GM19452 (cell line): ENCODE measurements at regions not wholly inside any gene's neighbourhood (a gene's known extent, or its start where the extent isn't known, plus 50 kb on each side); places are given as distances from the start of the nearest gene placed in this dataset.
"Not testable (repeated sequence)": the region's sequence is repeated elsewhere in the genome, so short reads cannot be mapped to it uniquely, and the experiment has no call there.

Experiments
- ATAC-seq: cut with Tn5 transposase; IDR thresholded peaks from one replicate; pipeline ENCODE4 v1.9.1; 2021; ENCODE audit not compliant: unreplicated experiment

GRCh38 chr2:35199298-35199697, 1156.3 kb upstream of the CRIM1 start:
- no peak for ATAC-seq

- no peak for ATAC-seq
These were observed 1169.6 kb upstream of the CRIM1 start for GRCh38 chr2:35185861-35186412.

GRCh38 chr2:35184471-35184870, 1171.1 kb upstream of the CRIM1 start:
- no peak for ATAC-seq

GRCh38 chr2:35176726-35177125, 1178.9 kb upstream of the CRIM1 start:
- ATAC-seq: not testable (repeated sequence)

- no peak for ATAC-seq
These were observed 1180.7 kb upstream of the CRIM1 start for GRCh38 chr2:35174845-35175244.

GRCh38 chr2:35172687-35173086, 1182.9 kb upstream of the CRIM1 start:
- no peak for ATAC-seq

GRCh38 chr2:35168351-35168750, 1187.2 kb upstream of the CRIM1 start:
- ATAC-seq: no peak

- no peak for ATAC-seq
These were observed 1191.6 kb upstream of the CRIM1 start for GRCh38 chr2:35163948-35164347.

GRCh38 chr2:35160871-35161270, 1194.7 kb upstream of the CRIM1 start:
- no peak for ATAC-seq

- ATAC-seq: no peak
These were observed 1229.7 kb upstream of the CRIM1 start for GRCh38 chr2:35125871-35126270.

- ATAC-seq: no peak
These were observed 1230.3 kb upstream of the CRIM1 start for GRCh38 chr2:35125278-35125677.

- no peak for ATAC-seq
These were observed 1239.4 kb upstream of the CRIM1 start for GRCh38 chr2:35116151-35116550.

GRCh38 chr2:35114765-35115164, 1240.8 kb upstream of the CRIM1 start:
- no peak for ATAC-seq

GRCh38 chr2:35112367-35112766, 1243.2 kb upstream of the CRIM1 start:
- not testable (repeated sequence) for ATAC-seq

- no peak for ATAC-seq
These were observed 1251.3 kb upstream of the CRIM1 start for GRCh38 chr2:35104309-35104708.

GRCh38 chr2:35099342-35099741, 1256.2 kb upstream of the CRIM1 start:
- no peak for ATAC-seq

GRCh38 chr2:35082072-35082471, 1273.5 kb upstream of the CRIM1 start:
- ATAC-seq: no peak

GRCh38 chr2:35081622-35082015, 1274.0 kb upstream of the CRIM1 start:
- no peak for ATAC-seq

- ATAC-seq: no peak
These were observed 1274.5 kb upstream of the CRIM1 start for GRCh38 chr2:35081001-35081621.

- no peak for ATAC-seq
These were observed 1275.2 kb upstream of the CRIM1 start for GRCh38 chr2:35080231-35080910.

GRCh38 chr2:35067420-35067819, 1288.2 kb upstream of the CRIM1 start:
- no peak for ATAC-seq

- ATAC-seq: no peak
These were observed 1291.7 kb upstream of the CRIM1 start for GRCh38 chr2:35063836-35064235.

- no peak for ATAC-seq
These were observed 1319.7 kb upstream of the CRIM1 start for GRCh38 chr2:35035883-35036282.
